PC-9 (cell line): ENCODE measurements at regions not wholly inside any gene's neighbourhood (a gene's known extent, or its start where the extent isn't known, plus 50 kb on each side); places are given as distances from the start of the nearest gene placed in this dataset.

Source experiments
- CTCF ChIP-seq: fragments of 200-600 bp; sonication (generic); conservative IDR thresholded peaks from 2 replicates; pipeline ENCODE4 v1.6.1; 2017; ENCODE audit warnings: mixed run types, antibody characterized with exemption, mild to moderate bottlenecking, moderate library complexity
- EZH2 ChIP-seq: fragments of 200-600 bp; sonication (generic); IDR thresholded peaks from 2 replicates; pipeline ENCODE4 v1.8.0; 2017; ENCODE audit warnings: antibody characterized with exemption, low read depth

DNA sequence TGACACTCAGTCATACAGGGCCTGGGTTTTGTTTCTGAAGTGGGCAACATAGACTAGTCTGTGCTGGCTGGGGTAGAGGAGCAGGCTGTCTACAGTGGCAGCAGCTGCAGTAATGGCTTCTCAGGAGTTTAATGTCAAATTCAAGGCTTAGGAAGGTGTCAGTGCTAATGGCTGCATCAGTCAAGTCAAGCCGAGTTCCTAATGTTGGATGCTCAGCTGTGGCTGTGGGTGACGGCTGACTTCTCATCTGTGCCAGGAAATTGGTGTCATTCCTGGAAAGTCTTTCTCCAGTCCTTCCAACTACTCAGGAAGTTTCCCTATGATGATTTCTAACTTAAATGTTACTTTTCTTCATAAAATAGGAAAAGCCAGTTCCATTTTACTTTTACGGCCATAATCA is 468.1 kb upstream of the IGFBP3 start:
- no peak for TF ChIP-seq EZH2
- TF ChIP-seq CTCF: no peak
